ENCODE measurements at regions not wholly inside any gene's neighbourhood (a gene's known extent, or its start where the extent isn't known, plus 50 kb on each side); places are given as distances from the start of the nearest gene placed in this dataset.

GRCh38 chr6:169341065-169341464, 87.4 kb upstream of the THBS2 start:
- no peak for DNase-seq (ENCODE audit: low read depth)
- TF ChIP-seq, protein P1, sequence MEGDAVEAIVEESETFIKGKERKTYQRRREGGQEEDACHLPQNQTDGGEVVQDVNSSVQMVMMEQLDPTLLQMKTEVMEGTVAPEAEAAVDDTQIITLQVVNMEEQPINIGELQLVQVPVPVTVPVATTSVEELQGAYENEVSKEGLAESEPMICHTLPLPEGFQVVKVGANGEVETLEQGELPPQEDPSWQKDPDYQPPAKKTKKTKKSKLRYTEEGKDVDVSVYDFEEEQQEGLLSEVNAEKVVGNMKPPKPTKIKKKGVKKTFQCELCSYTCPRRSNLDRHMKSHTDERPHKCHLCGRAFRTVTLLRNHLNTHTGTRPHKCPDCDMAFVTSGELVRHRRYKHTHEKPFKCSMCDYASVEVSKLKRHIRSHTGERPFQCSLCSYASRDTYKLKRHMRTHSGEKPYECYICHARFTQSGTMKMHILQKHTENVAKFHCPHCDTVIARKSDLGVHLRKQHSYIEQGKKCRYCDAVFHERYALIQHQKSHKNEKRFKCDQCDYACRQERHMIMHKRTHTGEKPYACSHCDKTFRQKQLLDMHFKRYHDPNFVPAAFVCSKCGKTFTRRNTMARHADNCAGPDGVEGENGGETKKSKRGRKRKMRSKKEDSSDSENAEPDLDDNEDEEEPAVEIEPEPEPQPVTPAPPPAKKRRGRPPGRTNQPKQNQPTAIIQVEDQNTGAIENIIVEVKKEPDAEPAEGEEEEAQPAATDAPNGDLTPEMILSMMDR (IDR thresholded peaks at IDR 0.05; ENCODE audit: insufficient read depth, low read length): no peak
- H3K4me3 ChIP-seq (ENCODE audit: low read depth, low read length): no peak overlapping the region

DNA sequence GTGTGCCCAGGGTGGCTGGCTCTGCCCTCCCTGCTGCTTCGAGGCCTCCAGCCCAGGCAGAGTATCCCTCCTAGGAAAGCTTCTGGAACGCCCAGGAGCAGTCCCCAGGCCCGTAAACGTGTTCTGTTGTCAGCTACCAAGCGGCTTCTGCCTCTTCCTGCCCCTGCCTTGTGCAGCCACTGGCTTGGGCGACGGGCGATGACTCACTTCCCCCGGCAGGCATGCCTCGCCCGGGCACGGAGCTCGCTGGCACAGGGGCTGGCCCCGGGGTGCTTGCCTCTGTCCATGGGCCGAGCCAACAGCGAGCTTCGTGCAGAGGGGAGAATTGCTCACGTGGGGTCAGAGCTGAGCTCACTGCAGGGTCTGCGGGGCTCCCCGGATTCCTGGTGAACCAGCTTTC, 86.7 kb upstream of the THBS2 start:
- DNase-seq (ENCODE audit: low read depth): no peak
- TF ChIP-seq, protein P1 (IDR thresholded peaks at IDR 0.05; ENCODE audit: insufficient read depth, low read length): no peak
- no peak overlapping the region for H3K4me3 ChIP-seq (ENCODE audit: low read depth, low read length)

- no peak for DNase-seq (ENCODE audit: low read depth)
- no peak overlapping the region for H3K4me3 ChIP-seq (ENCODE audit: low read depth, low read length)
- TF ChIP-seq, protein P1 (IDR thresholded peaks at IDR 0.05; ENCODE audit: insufficient read depth, low read length): no peak
These were observed 86.2 kb upstream of the THBS2 start for GRCh38 chr6:169339731-169340309.

- TF ChIP-seq, protein P1 (IDR thresholded peaks at IDR 0.05; ENCODE audit: insufficient read depth, low read length): no peak
- H3K4me3 ChIP-seq (ENCODE audit: low read depth, low read length): no peak overlapping the region
- no peak for DNase-seq (ENCODE audit: low read depth)
These were observed 85.4 kb upstream of the THBS2 start for GRCh38 chr6:169339025-169339424.

GRCh38 chr6:169337886-169338445, 84.3 kb upstream of the THBS2 start:
- peak; percentile 63 for DNase-seq (ENCODE audit: low read depth)
- TF ChIP-seq, protein P1 (IDR thresholded peaks at IDR 0.05; ENCODE audit: insufficient read depth, low read length): no peak
- no peak overlapping the region for H3K4me3 ChIP-seq (ENCODE audit: low read depth, low read length)

- TF ChIP-seq, protein P1 (IDR thresholded peaks at IDR 0.05; ENCODE audit: insufficient read depth, low read length): no peak
- H3K4me3 ChIP-seq (ENCODE audit: low read depth, low read length): no peak overlapping the region
- no peak for DNase-seq (ENCODE audit: low read depth)
These were observed 81.7 kb upstream of the THBS2 start for GRCh38 chr6:169335301-169335700.

DNA sequence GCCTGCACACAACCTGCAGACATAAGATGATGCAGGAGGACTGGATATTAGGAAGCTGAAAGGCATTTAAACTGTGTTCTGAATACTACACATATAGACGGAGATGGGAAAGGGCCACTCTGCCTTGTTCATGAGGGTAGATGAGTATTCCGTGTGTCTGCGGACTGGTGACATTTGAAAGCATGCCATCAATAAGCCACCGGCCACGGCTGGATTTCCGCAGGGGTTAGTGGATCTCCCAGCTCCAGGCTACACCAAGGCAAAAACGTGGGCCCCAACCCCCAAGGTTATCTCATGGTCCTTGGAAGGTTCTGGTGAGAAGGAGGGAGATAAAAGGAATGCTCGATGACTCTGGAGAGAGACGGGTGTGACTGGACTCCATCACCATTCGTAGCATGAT, 78.6 kb upstream of the THBS2 start:
- TF ChIP-seq, protein P1 (IDR thresholded peaks at IDR 0.05; ENCODE audit: insufficient read depth, low read length): no peak
- no peak for DNase-seq (ENCODE audit: low read depth)
- H3K4me3 ChIP-seq (ENCODE audit: low read depth, low read length): no peak overlapping the region
